HFFc6 (cell line): ENCODE measurements at regions not wholly inside any gene's neighbourhood (a gene's known extent, or its start where the extent isn't known, plus 50 kb on each side); places are given as distances from the start of the nearest gene placed in this dataset.

Experiments
- DNase-seq: peaks from one replicate; pipeline ENCODE4 v3.0.0-alpha.2; 2018
- H3K27ac Mint-ChIP-seq: 2 replicates; pipeline ENCODE4 v1.8.0; 2020; ENCODE audit warnings: mild to moderate bottlenecking, mixed read lengths
- H3K27me3 Mint-ChIP-seq: 2 replicates; pipeline ENCODE4 v1.8.0; 2021; ENCODE audit warnings: mild to moderate bottlenecking, moderate library complexity, mixed read lengths; ENCODE audit not compliant: insufficient read depth
- H3K36me3 Mint-ChIP-seq: 2 replicates; pipeline ENCODE4 v1.8.0; 2021; ENCODE audit warnings: low read depth, mixed read lengths
- H3K4me1 Mint-ChIP-seq: 2 replicates; pipeline ENCODE4 v1.8.0; 2020; ENCODE audit warnings: low read depth, mixed read lengths
- H3K4me3 Mint-ChIP-seq: 2 replicates; pipeline ENCODE4 v1.8.0; 2020; ENCODE audit warnings: mild to moderate bottlenecking, moderate library complexity, mixed read lengths
- H3K9me3 Mint-ChIP-seq: 2 replicates; pipeline ENCODE4 v1.8.0; 2020; ENCODE audit warnings: mild to moderate bottlenecking, mixed read lengths
- CTCF ChIP-seq: fragments of 200-600 bp; sonication (generic); IDR thresholded peaks from 2 replicates; pipeline ENCODE4 v1.5.0; 2021; ENCODE audit warnings: antibody characterized with exemption, mild to moderate bottlenecking

GRCh38 chr16:35516971-35517370 lies 2057.6 kb downstream of the TP53TG3F start:
- TF ChIP-seq CTCF, result no peak
- H3K27ac Mint-ChIP-seq, result no peak overlapping the region
- no peak overlapping the region for H3K4me3 Mint-ChIP-seq
- no peak for DNase-seq
- H3K4me1 Mint-ChIP-seq, result no peaks in the 10 kb centered on the region
- H3K27me3 Mint-ChIP-seq, result no peaks in the 10 kb centered on the region; the same call in 1 of the 2 replicates
- H3K9me3 Mint-ChIP-seq, result peaks cover 28% of the 10 kb centered on the region
- no peaks in the 10 kb centered on the region for H3K36me3 Mint-ChIP-seq

- H3K4me1 Mint-ChIP-seq, result no peaks in the 10 kb centered on the region
- no peak overlapping the region for H3K27ac Mint-ChIP-seq
- H3K9me3 Mint-ChIP-seq, result peaks cover 40% of the 10 kb centered on the region
- no peak for TF ChIP-seq CTCF
- no peaks in the 10 kb centered on the region; the same call in 1 of the 2 replicates for H3K36me3 Mint-ChIP-seq
- H3K27me3 Mint-ChIP-seq, result peaks cover 1% of the 10 kb centered on the region; the same call in 1 of the 2 replicates
- no peak for DNase-seq
- H3K4me3 Mint-ChIP-seq, result no peak overlapping the region
Measured at GRCh38 chr16:35523991-35524390, 2064.6 kb downstream of the TP53TG3F start.

GRCh38 chr16:35525979-35526590 lies 2066.7 kb downstream of the TP53TG3F start:
- Mint-ChIP-seq H3K36me3 (no peaks in the 10 kb centered on the region; the same call in 1 of the 2 replicates), H3K4me3 (no peak overlapping the region), H3K27ac (no peak overlapping the region), H3K9me3 (peaks cover 38% of the 10 kb centered on the region), H3K4me1 (no peaks in the 10 kb centered on the region), H3K27me3 (peaks cover 1% of the 10 kb centered on the region; the same call in 1 of the 2 replicates)
- TF ChIP-seq CTCF, result no peak
- DNase-seq, result no peak

DNA sequence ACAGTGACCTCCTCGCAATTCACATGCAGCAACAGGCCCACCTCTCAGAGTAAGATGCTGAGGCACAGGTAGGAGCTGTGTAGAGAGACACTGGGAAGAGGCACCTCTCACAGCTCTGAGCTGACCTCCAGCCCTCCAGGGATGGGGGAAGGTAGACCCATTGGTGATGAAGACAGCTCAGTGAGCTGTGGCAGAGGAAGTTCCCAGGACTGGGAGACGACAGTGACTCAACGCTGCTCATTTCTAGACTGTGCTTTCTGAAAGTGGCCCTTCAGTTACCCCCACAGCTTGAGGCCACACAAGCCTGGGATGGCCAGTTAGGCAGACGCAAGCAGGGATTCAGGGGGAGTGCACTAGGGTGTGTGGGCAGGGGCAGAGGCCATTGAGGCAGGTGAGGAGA lies 2073.2 kb downstream of the TP53TG3F start:
- Mint-ChIP-seq H3K9me3 (peaks cover 21% of the 10 kb centered on the region), H3K27ac (no peak overlapping the region), H3K27me3 (peaks cover 1% of the 10 kb centered on the region; the same call in 1 of the 2 replicates), H3K4me3 (no peak overlapping the region), H3K4me1 (no peaks in the 10 kb centered on the region), H3K36me3 (peaks cover 6% of the 10 kb centered on the region; the same call in 1 of the 2 replicates)
- no peak for TF ChIP-seq CTCF
- no peak for DNase-seq

DNA sequence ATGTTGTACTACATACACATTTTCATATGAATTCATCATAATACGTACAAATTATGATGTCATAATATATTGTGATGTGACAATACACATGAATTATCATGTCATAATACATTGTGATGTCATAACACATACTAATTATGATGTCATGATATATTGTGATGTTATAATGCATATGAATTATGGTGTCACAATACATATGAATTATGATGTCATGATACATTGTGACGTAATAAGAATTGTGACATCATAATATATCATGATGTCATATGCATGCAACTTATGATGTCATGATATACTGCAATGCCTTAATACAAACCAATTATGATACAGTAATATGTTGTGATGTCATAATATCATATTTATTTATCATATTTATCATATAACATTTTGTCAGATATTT lies 2074.3 kb downstream of the TP53TG3F start:
- no peaks in the 10 kb centered on the region for H3K4me1 Mint-ChIP-seq
- H3K36me3 Mint-ChIP-seq, result peaks cover 6% of the 10 kb centered on the region; the same call in 1 of the 2 replicates
- no peak for TF ChIP-seq CTCF
- no peak overlapping the region for H3K4me3 Mint-ChIP-seq
- no peak overlapping the region for H3K27ac Mint-ChIP-seq
- peaks cover 17% of the 10 kb centered on the region for H3K9me3 Mint-ChIP-seq
- peaks cover under 1% of the 10 kb centered on the region; the same call in 1 of the 2 replicates for H3K27me3 Mint-ChIP-seq
- DNase-seq, result peak; percentile 1
